Esophagus squamous epithelium (tissue), 4 donors: ENCODE measurements at regions not wholly inside any gene's neighbourhood (a gene's known extent, or its start where the extent isn't known, plus 50 kb on each side); places are given as distances from the start of the nearest gene placed in this dataset.

Source experiments
- POLR2A ChIP-seq, 4 donors: fragments of 450-650 bp; IDR thresholded peaks; one replicate each; pipeline ENCODE4 v1.6.1; 2017; ENCODE audit warnings: antibody characterized with exemption in 4 of 4, mild to moderate bottlenecking in 4 of 4, moderate library complexity in 3 of 4
- TF ChIP-seq, protein P1 (sequence below), 6 experiments: fragments of 450-650 bp in 4 of 6; fragments of 200-600 bp in 2 of 6; sonication (generic) in 2 of 6; IDR thresholded peaks; one replicate each; pipeline ENCODE4 v1.5.1; 2016 to 2019; ENCODE audit warnings: antibody characterized with exemption in 6 of 6, mild to moderate bottlenecking in 4 of 6, moderate library complexity in 4 of 6

DNA sequence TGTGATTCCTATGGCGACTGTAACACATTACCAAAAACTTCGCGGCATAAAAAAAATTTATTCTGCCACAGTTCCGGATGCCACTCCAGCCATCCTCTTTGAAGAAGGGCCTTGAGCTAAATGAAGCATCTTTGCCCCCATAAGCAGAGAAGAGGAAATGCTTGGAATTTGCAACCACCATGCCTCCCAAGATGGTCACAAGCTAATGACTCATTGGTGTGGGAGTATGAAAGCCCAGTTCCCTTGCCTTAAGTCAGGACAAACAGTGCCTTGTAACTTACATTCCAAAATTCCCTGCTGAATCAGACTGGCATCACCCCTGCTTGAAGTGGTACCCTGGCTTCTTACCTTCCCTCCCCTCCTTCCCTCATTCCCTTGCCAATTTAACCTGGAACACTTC is 1077.4 kb downstream of the EPHA3 start:
- TF ChIP-seq, protein P1, sequence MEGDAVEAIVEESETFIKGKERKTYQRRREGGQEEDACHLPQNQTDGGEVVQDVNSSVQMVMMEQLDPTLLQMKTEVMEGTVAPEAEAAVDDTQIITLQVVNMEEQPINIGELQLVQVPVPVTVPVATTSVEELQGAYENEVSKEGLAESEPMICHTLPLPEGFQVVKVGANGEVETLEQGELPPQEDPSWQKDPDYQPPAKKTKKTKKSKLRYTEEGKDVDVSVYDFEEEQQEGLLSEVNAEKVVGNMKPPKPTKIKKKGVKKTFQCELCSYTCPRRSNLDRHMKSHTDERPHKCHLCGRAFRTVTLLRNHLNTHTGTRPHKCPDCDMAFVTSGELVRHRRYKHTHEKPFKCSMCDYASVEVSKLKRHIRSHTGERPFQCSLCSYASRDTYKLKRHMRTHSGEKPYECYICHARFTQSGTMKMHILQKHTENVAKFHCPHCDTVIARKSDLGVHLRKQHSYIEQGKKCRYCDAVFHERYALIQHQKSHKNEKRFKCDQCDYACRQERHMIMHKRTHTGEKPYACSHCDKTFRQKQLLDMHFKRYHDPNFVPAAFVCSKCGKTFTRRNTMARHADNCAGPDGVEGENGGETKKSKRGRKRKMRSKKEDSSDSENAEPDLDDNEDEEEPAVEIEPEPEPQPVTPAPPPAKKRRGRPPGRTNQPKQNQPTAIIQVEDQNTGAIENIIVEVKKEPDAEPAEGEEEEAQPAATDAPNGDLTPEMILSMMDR (IDR thresholded peaks at IDR 0.05): no peak
- no peak for TF ChIP-seq POLR2A (IDR thresholded peaks at IDR 0.05)
